H1 (cell line): ENCODE measurements at regions not wholly inside any gene's neighbourhood (a gene's known extent, or its start where the extent isn't known, plus 50 kb on each side); places are given as distances from the start of the nearest gene placed in this dataset.

Source experiments
- CTCF ChIA-PET: fragments of 300-600 bp; sonication (Branson Sonifier 250); formaldehyde crosslinking; loops from one replicate; lab custom pipeline; 2021; ENCODE audit not compliant: partially characterized antibody; lab: Charles Lee
- POLR2A ChIA-PET: fragments of 300-600 bp; sonication (Branson Sonifier 250); formaldehyde crosslinking; loops from one replicate; lab custom pipeline; 2021; ENCODE audit warnings: inconsistent platforms; ENCODE audit not compliant: partially characterized antibody; lab: Charles Lee
- DNase-seq, 2 experiments: peaks; one replicate each; pipeline versions ENCODE4 v3.0.0 to v3.0.0-alpha.2; 2010 to 2022; ENCODE audit warnings: low spot score in 2 of 2, low read depth in 1 of 2, mixed read lengths in 1 of 2
- FAIRE-seq: peaks from 2 replicates; lab custom pipeline; 2011; peaks lifted over from hg19 to GRCh38; lab: Jason Lieb, UNC
- H2AFZ ChIP-seq: 2 replicates; pipeline ENCODE4 v1.8.1; 2012; ENCODE audit warnings: low read length, inconsistent platforms
- H2AK5ac ChIP-seq: 2 replicates; pipeline ENCODE4 v1.6.1; 2013; ENCODE audit warnings: low read depth, low read length
- H2BK120ac ChIP-seq: replicated peaks from 2 replicates; pipeline ENCODE3; 2013; ENCODE audit warnings: low read depth, low read length, inconsistent platforms
- H2BK12ac ChIP-seq: 2 replicates; pipeline ENCODE4 v1.6.1; 2013; ENCODE audit warnings: low read depth, low read length
- H2BK15ac ChIP-seq: 2 replicates; pipeline ENCODE4 v1.6.1; 2013; ENCODE audit warnings: low read length
- H2BK20ac ChIP-seq: 2 replicates; pipeline ENCODE4 v1.6.1; 2013; ENCODE audit warnings: low read length
- H2BK5ac ChIP-seq: 2 replicates; pipeline ENCODE4 v1.6.1; 2013; ENCODE audit warnings: low read depth, low read length
- H3K14ac ChIP-seq: 2 replicates; pipeline ENCODE4 v1.6.1; 2013; ENCODE audit warnings: inconsistent platforms; ENCODE audit not compliant: insufficient read length
- H3K18ac ChIP-seq: 2 replicates; pipeline ENCODE4 v1.6.1; 2013; ENCODE audit warnings: low read length; ENCODE audit errors: extremely low read depth
- H3K23ac ChIP-seq: 2 replicates; pipeline ENCODE4 v1.6.1; 2013; ENCODE audit warnings: inconsistent platforms; ENCODE audit not compliant: insufficient read length
- H3K23me2 ChIP-seq: 2 replicates; pipeline ENCODE4 v1.6.1; 2013; ENCODE audit warnings: low read depth, low read length
- H3K27ac ChIP-seq: 2 replicates; pipeline ENCODE4 v1.6.1; 2011; ENCODE audit warnings: low read depth, low read length, inconsistent platforms
- H3K27me3 ChIP-seq, 4 experiments: replicated peaks in 1 of 4; 1 replicate in 1 of 4; 2 replicates in 3 of 4; pipeline versions ENCODE4 v1.6.1 to v1.8.1; 2011 to 2013; ENCODE audit warnings: low read length in 3 of 4, mild to moderate bottlenecking in 3 of 4, inconsistent platforms in 2 of 4, mixed read lengths in 2 of 4, moderate library complexity in 1 of 4; ENCODE audit not compliant: control insufficient read depth in 3 of 4, insufficient read depth in 3 of 4; ENCODE audit errors: extremely low read depth in 1 of 4
- H3K36me3 ChIP-seq, 4 experiments: 2 replicates each; pipeline versions ENCODE4 v1.6.1 to v1.8.1; 2011 to 2013; ENCODE audit warnings: mild to moderate bottlenecking in 4 of 4, low read length in 3 of 4, moderate library complexity in 2 of 4, control low read depth in 1 of 4, inconsistent platforms in 1 of 4; ENCODE audit not compliant: insufficient read depth in 4 of 4, control insufficient read depth in 2 of 4
- H3K4ac ChIP-seq: replicated peaks from 2 replicates; pipeline ENCODE3; 2013; ENCODE audit warnings: low read length, low read depth, mixed read lengths, inconsistent platforms; ENCODE audit not compliant: insufficient read length
- H3K4me1 ChIP-seq, 4 experiments: replicated peaks in 1 of 4; 1 replicate in 1 of 4; 2 replicates in 3 of 4; pipeline versions ENCODE4 v1.6.1 to v1.8.1; 2011 to 2013; ENCODE audit warnings: low read length in 3 of 4, inconsistent platforms in 2 of 4, mixed read lengths in 1 of 4; ENCODE audit not compliant: insufficient read depth in 4 of 4, control insufficient read depth in 3 of 4
- H3K4me2 ChIP-seq, 2 experiments: 2 replicates each; pipeline versions ENCODE4 v1.6.1 to v1.8.1; 2011 to 2013; ENCODE audit warnings: low read depth in 2 of 2, low read length in 2 of 2, control low read depth in 1 of 2, inconsistent platforms in 1 of 2, mild to moderate bottlenecking in 1 of 2; ENCODE audit not compliant: insufficient read depth in 1 of 2
- H3K4me3 ChIP-seq, 4 experiments: fragments of 200-600, 300-600 bp in 1 of 4; sonication (generic), shearing (Covaris generic), sonication (Bioruptor Twin) in 1 of 4; 2 replicates each; pipeline versions ENCODE4 v1.5.1 to v1.8.1; 2011 to 2016; ENCODE audit warnings: low read length in 4 of 4, low read depth in 3 of 4, control low read depth in 2 of 4, inconsistent platforms in 2 of 4, mild to moderate bottlenecking in 2 of 4, mixed read lengths in 1 of 4, moderate library complexity in 1 of 4; ENCODE audit not compliant: insufficient read depth in 2 of 4; ENCODE audit errors: extremely low read depth in 1 of 4
- H3K56ac ChIP-seq: replicated peaks from 2 replicates; pipeline ENCODE3; 2013; ENCODE audit warnings: low read depth, mild to moderate bottlenecking, mixed read lengths, low read length, inconsistent platforms; ENCODE audit not compliant: insufficient read length
- H3K79me1 ChIP-seq: 2 replicates; pipeline ENCODE4 v1.6.1; 2013; ENCODE audit warnings: low read depth, low read length, control low read depth
- H3K79me2 ChIP-seq, 2 experiments: 2 replicates each; pipeline versions ENCODE4 v1.6.1 to v1.8.1; 2012 to 2013; ENCODE audit warnings: low read length in 2 of 2, mild to moderate bottlenecking in 2 of 2, inconsistent platforms in 1 of 2; ENCODE audit not compliant: insufficient read depth in 2 of 2, control insufficient read depth in 1 of 2
- H3K9ac ChIP-seq, 4 experiments: replicated peaks in 1 of 4; 1 replicate in 1 of 4; 2 replicates in 3 of 4; pipeline versions ENCODE4 v1.6.1 to v1.8.1; 2011 to 2013; ENCODE audit warnings: low read depth in 3 of 4, low read length in 3 of 4, control low read depth in 2 of 4, mild to moderate bottlenecking in 2 of 4, moderate library complexity in 2 of 4, inconsistent platforms in 1 of 4; ENCODE audit errors: extremely low read depth in 1 of 4
- H3K9me3 ChIP-seq, 2 experiments: 2 replicates each; pipeline versions ENCODE4 v1.6.1 to v1.8.1; 2012 to 2013; ENCODE audit warnings: mild to moderate bottlenecking in 2 of 2, moderate library complexity in 2 of 2, control low read depth in 1 of 2, inconsistent platforms in 1 of 2, low read depth in 1 of 2, low read length in 1 of 2, mixed read lengths in 1 of 2; ENCODE audit not compliant: insufficient read depth in 2 of 2
- H4K20me1 ChIP-seq, 2 experiments: replicated peaks in 1 of 2; 2 replicates each; pipeline versions ENCODE3 to v1.8.1; 2011 to 2013; ENCODE audit warnings: inconsistent platforms in 2 of 2, low read length in 2 of 2, mild to moderate bottlenecking in 1 of 2; ENCODE audit not compliant: insufficient read depth in 2 of 2, control insufficient read depth in 1 of 2
- H4K5ac ChIP-seq: 2 replicates; pipeline ENCODE4 v1.6.1; 2013; ENCODE audit warnings: low read length, low read depth, mixed read lengths, inconsistent platforms; ENCODE audit not compliant: insufficient read length
- H4K8ac ChIP-seq: 2 replicates; pipeline ENCODE4 v1.8.0; 2013; ENCODE audit warnings: mild to moderate bottlenecking, moderate library complexity, low read length, inconsistent platforms; ENCODE audit not compliant: insufficient read depth; ENCODE audit errors: extremely low read depth
- H4K91ac ChIP-seq: replicated peaks from 2 replicates; pipeline ENCODE3; 2013; ENCODE audit warnings: low read length, mixed read lengths, inconsistent platforms; ENCODE audit not compliant: insufficient read length
- EZH2 ChIP-seq: fragments of 200-600 bp; sonication (generic); IDR thresholded peaks from 2 replicates; pipeline ENCODE4 v1.7.1; 2012; ENCODE audit warnings: low read depth, mild to moderate bottlenecking, moderate library complexity, low read length, inconsistent platforms; ENCODE audit not compliant: severe bottlenecking
- POU5F1 ChIP-seq: IDR thresholded peaks from 2 replicates; pipeline ENCODE4 v1.6.1; 2011; ENCODE audit warnings: low read depth, mild to moderate bottlenecking, low read length, moderate library complexity
- TAF7 ChIP-seq: optimal IDR thresholded peaks from 2 replicates; pipeline ENCODE3; 2011; ENCODE audit warnings: low read depth, mild to moderate bottlenecking, inconsistent platforms, low read length, moderate library complexity, borderline replicate concordance
- WGBS, 2 experiments: shearing (Covaris generic) in 1 of 2; methylation state at CpG; one replicate each; pipeline versions ENCODE4 v1.1.6 to v1.1.7; 2013 to 2015; ENCODE audit warnings: low lambda C conversion rate in 2 of 2, mixed read lengths in 2 of 2, inconsistent platforms in 1 of 2, low coverage in 1 of 2, missing lambda C conversion rate in 1 of 2; ENCODE audit not compliant: insufficient replicate concordance in 2 of 2, insufficient coverage in 1 of 2, insufficient read length in 1 of 2; ENCODE audit errors: extremely low coverage in 1 of 2, missing lambda C conversion rate in 1 of 2; 5-methylcytosine and 5-hydroxymethylcytosine counted together

DNA sequence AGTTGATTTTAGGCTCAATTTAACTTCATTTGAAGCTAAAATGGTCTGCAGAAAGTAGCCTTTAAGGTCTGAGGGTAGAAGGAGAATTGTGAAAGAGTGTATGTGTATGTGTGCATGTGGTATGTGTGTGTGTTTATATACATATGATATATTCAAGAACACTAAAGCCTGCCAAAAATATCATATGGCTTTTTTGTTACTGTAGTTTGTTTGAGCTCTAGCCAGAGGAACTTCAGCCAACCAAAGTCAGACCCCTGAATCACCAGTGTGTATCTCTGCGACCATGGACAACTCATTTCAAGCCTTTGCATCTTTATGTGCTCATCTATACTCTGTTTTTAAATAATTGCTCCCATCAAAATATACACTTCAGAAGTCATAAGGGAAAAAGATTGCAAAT lies 58.4 kb upstream of the HDAC9 start:
- H2BK20ac ChIP-seq: no peak overlapping the region
- H3K36me3 ChIP-seq: no peaks in the 10 kb centered on the region
- no peak overlapping the region for H2AK5ac ChIP-seq
- H3K23ac ChIP-seq: no peak overlapping the region
- DNase-seq: no peak
- H4K91ac ChIP-seq: no peak overlapping the region
- no peak overlapping the region for H2BK15ac ChIP-seq
- no peak overlapping the region for H2BK120ac ChIP-seq
- 79% methylated on average over 1 of the region's 1 CpG; no CpG with 5 or more reads in 1 of the 2 experiments for WGBS, 2 experiments
- no peak overlapping the region for H3K18ac ChIP-seq
- no peak overlapping the region for H3K56ac ChIP-seq
- H4K5ac ChIP-seq: no peak overlapping the region
- H3K4ac ChIP-seq: no peak overlapping the region
- POLR2A ChIA-PET: no interaction called here
- no peaks in the 10 kb centered on the region for H3K27me3 ChIP-seq
- H3K9me3 ChIP-seq: no peaks in the 10 kb centered on the region
- no peak overlapping the region for H3K9ac ChIP-seq
- H2BK5ac ChIP-seq: no peak overlapping the region
- no peak overlapping the region for H3K27ac ChIP-seq
- no peak overlapping the region for H3K4me3 ChIP-seq
- no peaks in the 10 kb centered on the region for H3K79me1 ChIP-seq
- no peak overlapping the region for H3K14ac ChIP-seq
- H4K20me1 ChIP-seq: no peaks in the 10 kb centered on the region
- H2BK12ac ChIP-seq: no peak overlapping the region
- no peaks in the 10 kb centered on the region for H3K23me2 ChIP-seq
- no peaks in the 10 kb centered on the region for H3K79me2 ChIP-seq
- H4K8ac ChIP-seq: no peak overlapping the region
- no peak overlapping the region for H3K4me2 ChIP-seq
- no peaks in the 10 kb centered on the region for H3K4me1 ChIP-seq
- CTCF ChIA-PET: interaction anchor here (0.6 kb wide), 1 partner anchor 64 kb away, joined by 4 read pairs; no protein-coding TSS in a partner anchor
- FAIRE-seq: no peak
- H2AFZ ChIP-seq: no peak overlapping the region
- TF ChIP-seq TAF7: no peak
- no peak for TF ChIP-seq POU5F1
- no peak for TF ChIP-seq EZH2
